ENCODE measurements at regions not wholly inside any gene's neighbourhood (a gene's known extent, or its start where the extent isn't known, plus 50 kb on each side); places are given as distances from the start of the nearest gene placed in this dataset.
"Not testable (repeated sequence)": the region's sequence is repeated elsewhere in the genome, so short reads cannot be mapped to it uniquely, and the experiment has no call there.

DNA sequence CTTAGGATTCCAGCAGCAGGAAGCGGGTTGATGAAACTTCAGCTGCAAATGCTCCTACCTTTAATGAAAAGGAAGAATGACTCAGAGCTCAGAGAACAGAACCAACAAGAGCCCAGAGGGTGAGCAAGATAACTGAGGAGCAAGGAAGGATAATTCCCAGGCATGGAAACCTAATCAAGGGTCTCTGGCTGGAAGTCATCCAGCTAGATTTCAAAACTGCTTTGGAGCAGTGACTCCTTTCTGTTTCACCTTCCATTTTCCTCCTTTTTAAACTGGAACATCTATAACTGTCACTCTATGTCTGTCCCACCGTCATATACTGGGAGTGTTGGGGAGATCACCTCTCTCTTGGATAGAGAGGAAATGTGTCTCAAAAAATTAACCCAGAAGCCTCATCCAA, 148.4 kb upstream of the RAB6C start:
- POLR2A ChIA-PET = no interaction called here
- Histone ChIP-seq H3F3A (replicated peaks; ENCODE audit: insufficient read depth) (no peaks in the 10 kb centered on the region), H3K9me3 (no peaks in the 10 kb centered on the region), H3K27ac (ENCODE audit: low read depth in 2 of 2, low read length in 1 of 2) (no peak overlapping the region), H3K27me3 (ENCODE audit: insufficient read depth) (no peaks in the 10 kb centered on the region), H3K9me2 (no peaks in the 10 kb centered on the region), H3K4me1 (ENCODE audit: control insufficient read depth in 1 of 2, insufficient read depth in 2 of 2, low read depth in 1 of 2, low read length in 1 of 2) (no peaks in the 10 kb centered on the region), H3K36me3 (replicated peaks in 1 of 2; ENCODE audit: control insufficient read depth in 1 of 2, insufficient read depth in 2 of 2, low read length in 1 of 2) (no peaks in the 10 kb centered on the region), H3K4me3 (ENCODE audit: low read depth in 2 of 2, low read length in 1 of 2) (no peak overlapping the region), H3K4me2 (no peak overlapping the region), H2AFZ (ENCODE audit: low read depth) (no peak overlapping the region), H3K9ac (no peak overlapping the region), H3K79me2 (ENCODE audit: insufficient read depth) (no peaks in the 10 kb centered on the region), H4K20me1 (ENCODE audit: insufficient read depth) (no peaks in the 10 kb centered on the region)
- CTCF ChIA-PET = no interaction called here
- 36% methylated on average over 2 of the region's 2 CpGs for WGBS (ENCODE audit: low lambda C conversion rate)
- DNase-seq = no peak
- no peak for TF ChIP-seq IRF3 (IDR thresholded peaks at IDR 0.05; ENCODE audit: low read depth, low read length)
- no peak for TF ChIP-seq MXI1 (IDR thresholded peaks at IDR 0.05; ENCODE audit: low read depth, low read length)
- no peak for TF ChIP-seq TCF12 (IDR thresholded peaks at IDR 0.05)
- TF ChIP-seq YY1 (IDR thresholded peaks at IDR 0.05; ENCODE audit: low read depth) = no peak
- TF ChIP-seq TEAD4 (IDR thresholded peaks at IDR 0.05; ENCODE audit: borderline replicate concordance, insufficient read depth) = no peak
- no peak for TF ChIP-seq RAD21 (IDR thresholded peaks at IDR 0.05; ENCODE audit: low read length)
- TF ChIP-seq CTCF (IDR thresholded peaks at IDR 0.05) = no peak
- TF ChIP-seq, protein P1, sequence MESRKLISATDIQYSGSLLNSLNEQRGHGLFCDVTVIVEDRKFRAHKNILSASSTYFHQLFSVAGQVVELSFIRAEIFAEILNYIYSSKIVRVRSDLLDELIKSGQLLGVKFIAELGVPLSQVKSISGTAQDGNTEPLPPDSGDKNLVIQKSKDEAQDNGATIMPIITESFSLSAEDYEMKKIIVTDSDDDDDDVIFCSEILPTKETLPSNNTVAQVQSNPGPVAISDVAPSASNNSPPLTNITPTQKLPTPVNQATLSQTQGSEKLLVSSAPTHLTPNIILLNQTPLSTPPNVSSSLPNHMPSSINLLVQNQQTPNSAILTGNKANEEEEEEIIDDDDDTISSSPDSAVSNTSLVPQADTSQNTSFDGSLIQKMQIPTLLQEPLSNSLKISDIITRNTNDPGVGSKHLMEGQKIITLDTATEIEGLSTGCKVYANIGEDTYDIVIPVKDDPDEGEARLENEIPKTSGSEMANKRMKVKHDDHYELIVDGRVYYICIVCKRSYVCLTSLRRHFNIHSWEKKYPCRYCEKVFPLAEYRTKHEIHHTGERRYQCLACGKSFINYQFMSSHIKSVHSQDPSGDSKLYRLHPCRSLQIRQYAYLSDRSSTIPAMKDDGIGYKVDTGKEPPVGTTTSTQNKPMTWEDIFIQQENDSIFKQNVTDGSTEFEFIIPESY (IDR thresholded peaks at IDR 0.05; ENCODE audit: borderline replicate concordance, low read depth) = no peak
- TF ChIP-seq NRF1 (IDR thresholded peaks at IDR 0.05; ENCODE audit: low read depth, low read length) = no peak
- no peak for TF ChIP-seq PBX3 (IDR thresholded peaks at IDR 0.05)

DNA sequence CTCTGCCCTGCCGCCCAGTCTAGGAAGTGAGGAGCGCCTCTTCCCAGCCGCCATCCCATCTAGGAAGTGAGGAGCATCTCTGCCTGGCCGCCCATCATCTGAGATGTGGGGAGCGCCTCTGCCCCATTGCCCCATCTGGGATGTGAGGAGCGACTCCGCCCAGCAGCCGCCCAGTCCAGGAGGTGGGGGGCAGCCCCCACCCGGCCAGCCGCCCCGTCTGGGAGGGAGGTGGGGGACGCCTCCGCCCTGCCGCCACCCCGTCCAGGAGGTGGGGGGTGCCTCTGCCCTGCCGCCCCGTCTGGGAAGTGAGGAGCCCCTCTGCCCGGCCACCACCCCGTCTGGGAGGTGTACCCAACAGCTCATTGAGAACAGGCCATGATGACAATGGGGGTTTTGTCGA, 146.0 kb upstream of the RAB6C start:
- H3K9ac ChIP-seq; H3K27ac ChIP-seq (ENCODE audit: low read depth in 2 of 2, low read length in 1 of 2); POLR2A ChIA-PET; CTCF ChIA-PET; DNase-seq; H3K4me1 ChIP-seq (ENCODE audit: control insufficient read depth in 1 of 2, insufficient read depth in 2 of 2, low read depth in 1 of 2, low read length in 1 of 2); H3K9me2 ChIP-seq; H2AFZ ChIP-seq (ENCODE audit: low read depth); H3K79me2 ChIP-seq (ENCODE audit: insufficient read depth); H3K27me3 ChIP-seq (ENCODE audit: insufficient read depth); H3F3A ChIP-seq (replicated peaks; ENCODE audit: insufficient read depth); H3K4me2 ChIP-seq; H3K4me3 ChIP-seq (ENCODE audit: low read depth in 2 of 2, low read length in 1 of 2); H3K9me3 ChIP-seq; H4K20me1 ChIP-seq (ENCODE audit: insufficient read depth); H3K36me3 ChIP-seq (replicated peaks in 1 of 2; ENCODE audit: control insufficient read depth in 1 of 2, insufficient read depth in 2 of 2, low read length in 1 of 2): not testable (repeated sequence)
- WGBS (ENCODE audit: low lambda C conversion rate) = 60% methylated on average over 5 of the region's 20 CpGs

All from SK-N-SH (cell line).